ENCODE measurements at regions not wholly inside any gene's neighbourhood (a gene's known extent, or its start where the extent isn't known, plus 50 kb on each side); places are given as distances from the start of the nearest gene placed in this dataset.

DNA sequence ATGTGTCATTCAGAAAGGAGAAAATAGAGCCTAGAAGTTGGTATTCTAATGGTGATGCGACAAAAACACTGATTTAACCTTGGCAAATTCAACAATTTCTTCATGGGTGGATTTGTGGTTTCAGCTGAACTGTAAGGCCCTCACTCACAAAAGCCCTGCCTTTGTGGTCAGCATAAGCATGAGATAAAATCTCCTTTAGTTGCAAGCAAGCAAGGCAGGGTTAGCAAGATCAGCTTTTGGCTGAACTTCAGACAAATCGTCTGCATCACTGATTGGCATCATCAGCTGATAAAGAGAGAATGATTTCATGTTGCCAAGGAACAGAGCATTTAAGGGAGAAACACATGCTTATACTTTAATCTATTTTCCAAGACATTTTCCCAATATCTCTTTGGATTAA, 2582.2 kb downstream of the PCDH7 start:
- TF ChIP-seq, protein P1, sequence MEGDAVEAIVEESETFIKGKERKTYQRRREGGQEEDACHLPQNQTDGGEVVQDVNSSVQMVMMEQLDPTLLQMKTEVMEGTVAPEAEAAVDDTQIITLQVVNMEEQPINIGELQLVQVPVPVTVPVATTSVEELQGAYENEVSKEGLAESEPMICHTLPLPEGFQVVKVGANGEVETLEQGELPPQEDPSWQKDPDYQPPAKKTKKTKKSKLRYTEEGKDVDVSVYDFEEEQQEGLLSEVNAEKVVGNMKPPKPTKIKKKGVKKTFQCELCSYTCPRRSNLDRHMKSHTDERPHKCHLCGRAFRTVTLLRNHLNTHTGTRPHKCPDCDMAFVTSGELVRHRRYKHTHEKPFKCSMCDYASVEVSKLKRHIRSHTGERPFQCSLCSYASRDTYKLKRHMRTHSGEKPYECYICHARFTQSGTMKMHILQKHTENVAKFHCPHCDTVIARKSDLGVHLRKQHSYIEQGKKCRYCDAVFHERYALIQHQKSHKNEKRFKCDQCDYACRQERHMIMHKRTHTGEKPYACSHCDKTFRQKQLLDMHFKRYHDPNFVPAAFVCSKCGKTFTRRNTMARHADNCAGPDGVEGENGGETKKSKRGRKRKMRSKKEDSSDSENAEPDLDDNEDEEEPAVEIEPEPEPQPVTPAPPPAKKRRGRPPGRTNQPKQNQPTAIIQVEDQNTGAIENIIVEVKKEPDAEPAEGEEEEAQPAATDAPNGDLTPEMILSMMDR (IDR thresholded peaks at IDR 0.05), result no peak
- no peak for TF ChIP-seq POLR2A (IDR thresholded peaks at IDR 0.05)
